Endodermal cell (in vitro differentiated cells): ENCODE measurements at regions not wholly inside any gene's neighbourhood (a gene's known extent, or its start where the extent isn't known, plus 50 kb on each side); places are given as distances from the start of the nearest gene placed in this dataset.

Source experiments
- DNase-seq: peaks from one replicate; pipeline ENCODE4 v3.0.0-alpha.2; 2017
- H3K27ac ChIP-seq: 2 replicates; pipeline ENCODE4 v1.5.1; 2013; ENCODE audit warnings: mild to moderate bottlenecking, low read depth, low read length, moderate library complexity
- H3K27me3 ChIP-seq: 2 replicates; pipeline ENCODE4 v1.6.1; 2013; ENCODE audit warnings: mild to moderate bottlenecking, low read length, moderate library complexity; ENCODE audit not compliant: insufficient read depth, control insufficient read depth, poor library complexity, severe bottlenecking
- H3K36me3 ChIP-seq: 2 replicates; pipeline ENCODE4 v1.7.0; 2013; ENCODE audit warnings: mild to moderate bottlenecking, low read length, moderate library complexity; ENCODE audit not compliant: control insufficient read depth, insufficient read depth
- H3K4me1 ChIP-seq: one replicate; pipeline ENCODE4 v1.7.0; 2013; ENCODE audit warnings: low read length; ENCODE audit not compliant: control insufficient read depth, insufficient read depth
- H3K4me3 ChIP-seq: 2 replicates; pipeline ENCODE4 v1.5.1; 2013; ENCODE audit warnings: mild to moderate bottlenecking, low read length, moderate library complexity
- H3K9ac ChIP-seq: 2 replicates; pipeline ENCODE4 v1.6.1; 2013; ENCODE audit warnings: mild to moderate bottlenecking, low read length, moderate library complexity; ENCODE audit not compliant: poor library complexity, severe bottlenecking; ENCODE audit errors: extremely low read depth
- H3K9me3 ChIP-seq: 2 replicates; pipeline ENCODE4 v1.6.1; 2013; ENCODE audit warnings: mild to moderate bottlenecking, low read length, moderate library complexity; ENCODE audit not compliant: control insufficient read depth
- H3K27ac Mint-ChIP-seq: 2 replicates; pipeline ENCODE4 v1.8.0; 2020; ENCODE audit warnings: mixed read lengths
- H3K27me3 Mint-ChIP-seq: 2 replicates; pipeline ENCODE4 v1.8.0; 2021; ENCODE audit warnings: mild to moderate bottlenecking, mixed read lengths; ENCODE audit not compliant: insufficient read depth
- H3K36me3 Mint-ChIP-seq: 2 replicates; pipeline ENCODE4 v1.8.0; 2020; ENCODE audit warnings: low read depth, mixed read lengths
- H3K4me1 Mint-ChIP-seq: 2 replicates; pipeline ENCODE4 v1.8.0; 2020; ENCODE audit warnings: mixed read lengths
- H3K4me3 Mint-ChIP-seq: 2 replicates; pipeline ENCODE4 v1.8.0; 2020; ENCODE audit warnings: mild to moderate bottlenecking, moderate library complexity, mixed read lengths
- H3K9me3 Mint-ChIP-seq: 2 replicates; pipeline ENCODE4 v1.8.0; 2020; ENCODE audit warnings: mild to moderate bottlenecking, mixed read lengths
- WGBS, 2 experiments: methylation state at CpG; one replicate each; pipeline versions ENCODE4 v1.1.5 to v1.1.7; 2013; ENCODE audit warnings: missing lambda C conversion rate in 2 of 2, mixed read lengths in 1 of 2; ENCODE audit not compliant: insufficient coverage in 1 of 2, insufficient read length in 1 of 2; 5-methylcytosine and 5-hydroxymethylcytosine counted together
- TF ChIP-seq, protein P1 (sequence below): fragments of 200-600 bp; sonication (generic); conservative IDR thresholded peaks from 2 replicates; pipeline ENCODE4 v1.5.0; 2021; ENCODE audit warnings: antibody characterized with exemption, mild to moderate bottlenecking

GRCh38 chr7:110337646-110338045, 753.3 kb upstream of the LRRN3 start:
- 89 to 100% methylated on average over 1 to 5 of the region's 5 CpGs for WGBS, 2 experiments
- TF ChIP-seq, protein P1, sequence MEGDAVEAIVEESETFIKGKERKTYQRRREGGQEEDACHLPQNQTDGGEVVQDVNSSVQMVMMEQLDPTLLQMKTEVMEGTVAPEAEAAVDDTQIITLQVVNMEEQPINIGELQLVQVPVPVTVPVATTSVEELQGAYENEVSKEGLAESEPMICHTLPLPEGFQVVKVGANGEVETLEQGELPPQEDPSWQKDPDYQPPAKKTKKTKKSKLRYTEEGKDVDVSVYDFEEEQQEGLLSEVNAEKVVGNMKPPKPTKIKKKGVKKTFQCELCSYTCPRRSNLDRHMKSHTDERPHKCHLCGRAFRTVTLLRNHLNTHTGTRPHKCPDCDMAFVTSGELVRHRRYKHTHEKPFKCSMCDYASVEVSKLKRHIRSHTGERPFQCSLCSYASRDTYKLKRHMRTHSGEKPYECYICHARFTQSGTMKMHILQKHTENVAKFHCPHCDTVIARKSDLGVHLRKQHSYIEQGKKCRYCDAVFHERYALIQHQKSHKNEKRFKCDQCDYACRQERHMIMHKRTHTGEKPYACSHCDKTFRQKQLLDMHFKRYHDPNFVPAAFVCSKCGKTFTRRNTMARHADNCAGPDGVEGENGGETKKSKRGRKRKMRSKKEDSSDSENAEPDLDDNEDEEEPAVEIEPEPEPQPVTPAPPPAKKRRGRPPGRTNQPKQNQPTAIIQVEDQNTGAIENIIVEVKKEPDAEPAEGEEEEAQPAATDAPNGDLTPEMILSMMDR, result no peak
- no peaks in the 10 kb centered on the region for H3K36me3 Mint-ChIP-seq
- Histone ChIP-seq H3K27ac (no peak overlapping the region), H3K27me3 (no peaks in the 10 kb centered on the region), H3K9ac (no peak overlapping the region), H3K4me3 (no peak overlapping the region), H3K9me3 (peaks cover 6% of the 10 kb centered on the region), H3K36me3 (no peaks in the 10 kb centered on the region), H3K4me1 (no peaks in the 10 kb centered on the region)
- no peaks in the 10 kb centered on the region for H3K27me3 Mint-ChIP-seq
- DNase-seq, result no peak
- peaks cover 13% of the 10 kb centered on the region for H3K9me3 Mint-ChIP-seq
- H3K27ac Mint-ChIP-seq, result no peak overlapping the region
- H3K4me3 Mint-ChIP-seq, result no peak overlapping the region
- H3K4me1 Mint-ChIP-seq, result peaks cover 2% of the 10 kb centered on the region

DNA sequence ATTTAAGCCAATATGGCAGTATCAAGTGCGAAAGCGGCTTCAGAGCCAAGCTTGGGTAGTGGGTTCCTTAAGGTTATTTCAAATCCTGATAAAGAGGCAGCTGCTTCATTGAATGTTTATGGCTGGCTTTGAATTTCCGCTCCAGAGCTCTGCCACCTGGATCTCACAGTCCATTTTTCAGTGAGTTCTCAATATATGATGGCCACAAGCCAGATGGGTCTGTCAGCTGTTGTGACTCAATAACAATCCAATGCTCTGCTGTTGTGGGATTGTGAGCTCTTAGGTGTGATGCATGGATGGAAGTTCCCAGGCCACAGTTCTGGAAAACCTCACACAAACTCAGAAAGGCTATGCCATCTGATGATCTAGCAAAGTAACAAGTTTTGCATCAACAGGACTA, 743.8 kb upstream of the LRRN3 start:
- TF ChIP-seq, protein P1, result no peak
- Histone ChIP-seq H3K27me3 (no peaks in the 10 kb centered on the region), H3K9me3 (no peaks in the 10 kb centered on the region), H3K4me3 (no peak overlapping the region), H3K36me3 (no peaks in the 10 kb centered on the region), H3K9ac (no peak overlapping the region), H3K4me1 (no peaks in the 10 kb centered on the region), H3K27ac (no peak overlapping the region)
- no peak for DNase-seq
- no peaks in the 10 kb centered on the region for H3K36me3 Mint-ChIP-seq
- peaks cover 7% of the 10 kb centered on the region for H3K4me1 Mint-ChIP-seq
- H3K27me3 Mint-ChIP-seq, result no peaks in the 10 kb centered on the region
- H3K9me3 Mint-ChIP-seq, result peaks cover 21% of the 10 kb centered on the region
- no peak overlapping the region for H3K27ac Mint-ChIP-seq
- 97 to 100% methylated on average over 2 to 3 of the region's 3 CpGs for WGBS, 2 experiments
- H3K4me3 Mint-ChIP-seq, result no peak overlapping the region

DNA sequence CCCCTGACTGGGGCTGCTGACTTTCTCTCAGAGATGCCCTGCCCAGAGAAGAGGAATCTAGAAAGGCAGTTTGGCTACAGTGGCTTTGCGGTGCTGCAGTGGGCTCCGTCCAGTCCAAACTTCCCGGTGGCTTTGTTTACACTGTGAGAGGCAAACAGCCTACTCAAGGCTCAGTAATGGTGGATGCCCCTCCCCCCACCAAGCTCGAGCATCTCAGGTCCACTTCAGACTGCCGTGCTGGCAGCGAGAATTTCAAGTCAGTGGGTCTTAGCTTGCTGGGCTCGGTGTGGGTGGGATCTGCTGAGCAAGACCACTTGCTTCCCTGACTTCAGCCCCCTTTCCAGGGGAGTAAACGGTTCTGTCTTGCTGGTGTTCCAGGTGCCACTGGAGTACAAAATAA, 734.5 kb upstream of the LRRN3 start:
- peaks cover 2% of the 10 kb centered on the region for H3K36me3 Mint-ChIP-seq

More for the DNA sequence above, 734.5 kb upstream of the LRRN3 start:
- no peak overlapping the region for H3K27ac Mint-ChIP-seq
- H3K9me3 Mint-ChIP-seq, result peaks cover 22% of the 10 kb centered on the region
- H3K9ac ChIP-seq, result no peak overlapping the region
- no peak overlapping the region for H3K4me3 Mint-ChIP-seq
- DNase-seq, result no peak
- no peaks in the 10 kb centered on the region for H3K4me1 ChIP-seq
- no peaks in the 10 kb centered on the region for H3K4me1 Mint-ChIP-seq
- no peaks in the 10 kb centered on the region for H3K9me3 ChIP-seq
- H3K27ac ChIP-seq, result no peak overlapping the region
- no peaks in the 10 kb centered on the region for H3K36me3 ChIP-seq
- 94 to 96% methylated on average over 5 to 8 of the region's 8 CpGs for WGBS, 2 experiments
- H3K4me3 ChIP-seq, result no peak overlapping the region
- TF ChIP-seq, protein P1, result no peak
- H3K27me3 Mint-ChIP-seq, result no peaks in the 10 kb centered on the region
- no peaks in the 10 kb centered on the region for H3K27me3 ChIP-seq
